HG02981 (cell line): ENCODE measurements at regions not wholly inside any gene's neighbourhood (a gene's known extent, or its start where the extent isn't known, plus 50 kb on each side); places are given as distances from the start of the nearest gene placed in this dataset.
"Not testable (repeated sequence)": the region's sequence is repeated elsewhere in the genome, so short reads cannot be mapped to it uniquely, and the experiment has no call there.

Source experiments
- ATAC-seq: cut with Tn5 transposase; IDR thresholded peaks from one replicate; pipeline ENCODE4 v1.9.1; 2021; ENCODE audit warnings: mild to moderate bottlenecking, moderate library complexity; ENCODE audit not compliant: unreplicated experiment

GRCh38 chr2:2788076-2788475 is 457.0 kb upstream of the MYT1L start:
- no peak for ATAC-seq

GRCh38 chr2:2787301-2787907 is 456.3 kb upstream of the MYT1L start:
- ATAC-seq = no peak

- ATAC-seq = no peak
Observed at GRCh38 chr2:2782007-2782406, 450.9 kb upstream of the MYT1L start.

GRCh38 chr2:2779727-2780126 is 448.7 kb upstream of the MYT1L start:
- no peak for ATAC-seq

GRCh38 chr2:2777876-2778275 is 446.8 kb upstream of the MYT1L start:
- ATAC-seq = no peak

- no peak for ATAC-seq
Observed at GRCh38 chr2:2777213-2777612, 446.1 kb upstream of the MYT1L start.

- no peak for ATAC-seq
Observed at GRCh38 chr2:2775018-2775417, 443.9 kb upstream of the MYT1L start.

- no peak for ATAC-seq
Observed at GRCh38 chr2:2773692-2774091, 442.6 kb upstream of the MYT1L start.

GRCh38 chr2:2773080-2773479 is 442.0 kb upstream of the MYT1L start:
- not testable (repeated sequence) for ATAC-seq

- ATAC-seq = no peak
Observed at GRCh38 chr2:2771721-2772411, 440.8 kb upstream of the MYT1L start.

- ATAC-seq = no peak
Observed at GRCh38 chr2:2769481-2770431, 438.7 kb upstream of the MYT1L start.

- no peak for ATAC-seq
Observed at GRCh38 chr2:2768476-2768875, 437.4 kb upstream of the MYT1L start.

- no peak for ATAC-seq
Observed at GRCh38 chr2:2767837-2768236, 436.8 kb upstream of the MYT1L start.

GRCh38 chr2:2765839-2766495 is 434.9 kb upstream of the MYT1L start:
- ATAC-seq = no peak

GRCh38 chr2:2765176-2765800 is 434.2 kb upstream of the MYT1L start:
- no peak for ATAC-seq

GRCh38 chr2:2764739-2765138 is 433.7 kb upstream of the MYT1L start:
- ATAC-seq = no peak

GRCh38 chr2:2764001-2764355 is 432.9 kb upstream of the MYT1L start:
- no peak for ATAC-seq

GRCh38 chr2:2763351-2764000 is 432.4 kb upstream of the MYT1L start:
- ATAC-seq = no peak

- ATAC-seq = no peak
Observed at GRCh38 chr2:2762913-2763312, 431.8 kb upstream of the MYT1L start.

- no peak for ATAC-seq
Observed at GRCh38 chr2:2762166-2762908, 431.3 kb upstream of the MYT1L start.
